ENCODE measurements at regions not wholly inside any gene's neighbourhood (a gene's known extent, or its start where the extent isn't known, plus 50 kb on each side); places are given as distances from the start of the nearest gene placed in this dataset.
A peak's percentile ranks its signal among the peaks of the same experiment; 100 is the strongest.

GRCh38 chr4:89665662-89666061 is 171.3 kb downstream of the SNCA start:
- DNase-seq: peak; percentile 65

GRCh38 chr4:89664521-89664920 is 172.4 kb downstream of the SNCA start:
- no peak for DNase-seq

- DNase-seq: peak; percentile 72
Measured at GRCh38 chr4:89661173-89661899, 175.6 kb downstream of the SNCA start.

GRCh38 chr4:89660444-89661172 is 176.4 kb downstream of the SNCA start:
- DNase-seq: no peak

- no peak for DNase-seq
Measured at GRCh38 chr4:89658701-89659024, 178.3 kb downstream of the SNCA start.

GRCh38 chr4:89657931-89658700 is 178.8 kb downstream of the SNCA start:
- no peak for DNase-seq

GRCh38 chr4:89653012-89653411 is 183.9 kb downstream of the SNCA start:
- no peak for DNase-seq

- no peak for DNase-seq
Measured at GRCh38 chr4:89645482-89645881, 191.5 kb downstream of the SNCA start.

GRCh38 chr4:89641367-89641687 is 195.6 kb downstream of the SNCA start:
- no peak for DNase-seq

GRCh38 chr4:89640620-89641366 is 196.2 kb downstream of the SNCA start:
- peak; percentile 92 for DNase-seq

GRCh38 chr4:89639395-89639794 is 197.6 kb downstream of the SNCA start:
- DNase-seq: no peak

- DNase-seq: no peak
Measured at GRCh38 chr4:89625599-89626293, 211.2 kb downstream of the SNCA start.

GRCh38 chr4:89619206-89619962 is 217.6 kb downstream of the SNCA start:
- DNase-seq: no peak

GRCh38 chr4:89618151-89618550 is 218.8 kb downstream of the SNCA start:
- DNase-seq: no peak

- no peak for DNase-seq
Measured at GRCh38 chr4:89617317-89617716, 219.6 kb downstream of the SNCA start.

GRCh38 chr4:89616382-89616781 is 220.6 kb downstream of the SNCA start:
- no peak for DNase-seq

GRCh38 chr4:89615051-89615450 is 221.9 kb downstream of the SNCA start:
- no peak for DNase-seq

- DNase-seq: no peak
Measured at GRCh38 chr4:89614155-89614554, 222.8 kb downstream of the SNCA start.

GRCh38 chr4:89610236-89610635 is 226.7 kb downstream of the SNCA start:
- DNase-seq: no peak

GRCh38 chr4:89609756-89610155 is 227.2 kb downstream of the SNCA start:
- no peak for DNase-seq

- DNase-seq: no peak
Measured at GRCh38 chr4:89604951-89605350, 232.0 kb downstream of the SNCA start.

- DNase-seq: no peak
Measured at GRCh38 chr4:89599026-89599425, 237.9 kb downstream of the SNCA start.
